HG03139 (cell line): ENCODE measurements at regions not wholly inside any gene's neighbourhood (a gene's known extent, or its start where the extent isn't known, plus 50 kb on each side); places are given as distances from the start of the nearest gene placed in this dataset.
"Not testable (repeated sequence)": the region's sequence is repeated elsewhere in the genome, so short reads cannot be mapped to it uniquely, and the experiment has no call there.

ENCODE experiments used
- ATAC-seq: cut with Tn5 transposase; IDR thresholded peaks from one replicate; pipeline ENCODE4 v1.9.1; 2021; ENCODE audit not compliant: unreplicated experiment

DNA sequence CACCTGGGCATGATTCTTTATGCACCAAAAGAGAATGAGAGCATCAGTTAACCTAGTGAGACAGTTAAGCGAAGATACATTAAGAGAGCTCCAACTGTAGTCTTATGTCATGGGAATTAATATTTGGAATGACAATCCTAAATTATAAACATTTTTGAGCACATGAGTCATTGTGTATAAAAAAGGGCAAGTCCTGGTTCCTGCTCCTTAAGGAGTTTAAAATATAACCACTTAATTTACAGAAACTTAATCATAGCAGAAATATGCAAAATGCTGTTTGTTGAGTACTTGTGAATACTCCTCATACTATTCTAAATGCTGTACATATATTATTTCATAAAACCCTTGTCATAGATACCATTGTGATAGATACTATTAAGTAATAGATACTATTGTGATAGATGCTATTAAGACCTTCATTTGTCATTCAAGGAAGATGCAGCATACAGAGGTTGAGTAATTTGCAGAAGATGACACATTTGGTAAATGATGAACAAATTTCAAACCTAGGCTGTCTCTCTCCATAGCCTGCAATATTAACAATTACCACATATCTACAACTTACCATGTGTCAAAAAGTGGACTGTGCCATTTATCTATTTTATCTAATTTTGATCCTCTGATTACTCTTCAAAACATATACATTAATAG, 301.0 kb downstream of the TBC1D4 start:
- no peak for ATAC-seq

DNA sequence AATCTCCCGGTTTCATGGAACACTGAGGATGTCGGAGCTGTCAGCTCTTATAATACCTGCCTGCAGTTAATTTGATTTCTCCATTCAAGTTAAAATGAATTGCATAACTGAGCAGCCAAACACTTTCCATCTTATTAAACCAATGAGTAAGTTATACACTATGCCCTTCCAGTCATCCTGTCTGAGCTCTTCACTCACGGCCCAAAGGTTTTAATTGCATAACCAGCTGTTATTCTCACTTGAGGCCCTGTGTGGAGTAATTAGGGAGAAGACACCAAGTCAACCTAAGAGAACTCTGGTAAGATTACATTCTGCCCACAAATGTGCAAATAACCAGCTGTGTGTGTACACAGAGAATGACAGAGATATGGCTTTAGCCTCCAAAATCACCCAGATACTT, 303.5 kb downstream of the TBC1D4 start:
- ATAC-seq, result no peak

DNA sequence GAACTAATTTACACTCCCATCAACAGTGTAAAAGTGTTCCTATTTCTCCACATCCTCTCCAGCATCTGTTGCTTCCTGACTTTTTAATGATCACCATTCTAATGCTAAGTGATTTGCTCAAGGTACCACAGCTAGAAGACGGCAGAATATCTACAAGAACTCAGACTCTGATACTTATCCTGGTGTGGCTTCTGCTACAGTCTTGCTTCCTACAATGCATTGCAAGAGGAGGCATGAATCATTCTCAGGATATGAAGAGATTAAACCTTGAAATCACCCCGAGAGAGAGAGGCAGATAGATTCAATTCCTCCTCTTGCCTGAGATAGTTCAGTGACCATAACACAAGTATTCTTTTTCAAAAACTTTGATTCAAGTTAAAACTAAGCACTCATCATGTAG, 306.4 kb downstream of the TBC1D4 start:
- no peak for ATAC-seq

DNA sequence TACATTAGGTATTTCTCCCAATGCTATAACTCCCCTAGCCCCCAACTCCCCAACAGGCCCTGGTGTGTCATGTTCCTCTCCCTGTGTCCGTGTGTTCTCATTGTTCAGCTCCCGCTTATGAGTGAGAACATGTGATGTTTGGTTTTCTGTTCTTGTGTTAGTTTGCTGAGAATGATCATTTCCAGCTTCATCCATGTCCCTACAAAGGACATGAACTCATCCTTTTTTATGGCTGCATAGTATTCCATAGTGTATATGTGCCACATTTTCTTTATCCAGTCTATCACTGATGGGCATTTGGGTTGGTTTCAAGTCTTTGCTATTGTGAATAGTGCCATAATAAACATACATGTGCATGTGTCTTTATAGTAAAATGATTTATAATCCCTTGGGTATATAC, 306.9 kb downstream of the TBC1D4 start:
- not testable (repeated sequence) for ATAC-seq

DNA sequence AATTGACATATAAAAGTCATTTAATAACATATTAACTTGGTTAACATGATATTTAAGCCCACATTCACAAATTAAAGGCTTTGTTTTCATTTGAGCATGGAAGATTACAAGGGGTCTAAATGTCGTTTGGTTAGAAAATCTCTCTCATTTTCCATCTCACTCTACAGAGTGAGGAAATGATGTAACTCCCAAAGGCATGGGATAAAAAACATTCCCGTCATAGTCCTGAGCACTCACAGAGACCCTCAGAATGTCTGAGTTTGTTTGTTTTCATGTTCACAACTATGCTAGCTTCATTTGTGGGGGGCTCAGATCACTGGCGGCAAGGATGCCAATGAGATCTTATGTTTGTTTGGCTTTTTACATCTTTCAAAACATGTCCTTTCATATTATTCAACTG, 307.5 kb downstream of the TBC1D4 start:
- no peak for ATAC-seq

DNA sequence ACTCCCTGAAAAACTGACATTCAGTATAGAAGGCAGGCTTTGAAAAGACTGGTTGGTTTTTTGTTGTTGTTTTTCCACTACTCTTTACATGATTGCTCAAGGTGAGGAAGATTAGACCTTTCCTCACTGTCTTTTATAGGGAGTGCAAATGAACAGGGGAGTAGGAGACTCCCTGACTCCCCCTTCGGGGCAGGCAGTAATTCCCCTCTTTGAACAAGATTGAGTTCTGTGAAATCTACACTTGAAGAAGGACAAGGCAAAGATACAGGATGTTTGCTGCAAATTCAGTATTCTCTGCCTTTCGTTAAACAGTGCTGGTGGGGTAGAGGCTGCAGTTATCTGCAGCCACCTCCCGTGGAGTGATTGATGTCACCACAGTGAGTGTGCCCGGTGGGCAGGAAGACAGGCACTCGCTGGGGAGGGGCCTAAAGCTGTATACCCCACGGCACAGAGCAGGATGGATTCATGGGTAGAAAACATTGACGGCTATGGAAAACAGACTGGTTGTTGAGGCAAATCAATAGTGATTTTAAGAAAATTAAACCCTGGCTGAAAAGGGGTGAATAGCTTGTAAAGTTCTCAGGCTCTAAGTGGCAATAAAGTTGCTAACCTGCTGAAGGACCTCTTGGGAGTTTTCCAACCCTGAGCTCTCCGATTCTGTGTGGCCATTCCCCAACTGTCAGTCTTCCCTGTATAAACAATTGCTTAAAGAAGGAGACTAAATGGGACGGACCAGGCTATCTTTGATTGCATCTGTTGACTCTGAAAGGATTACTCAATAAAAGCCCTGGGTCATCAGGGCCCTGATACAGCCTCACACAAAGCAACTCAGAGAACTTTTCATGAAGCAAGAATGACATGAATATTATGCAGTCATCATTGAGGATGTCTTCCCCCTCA, 308.3 kb downstream of the TBC1D4 start:
- no peak for ATAC-seq

DNA sequence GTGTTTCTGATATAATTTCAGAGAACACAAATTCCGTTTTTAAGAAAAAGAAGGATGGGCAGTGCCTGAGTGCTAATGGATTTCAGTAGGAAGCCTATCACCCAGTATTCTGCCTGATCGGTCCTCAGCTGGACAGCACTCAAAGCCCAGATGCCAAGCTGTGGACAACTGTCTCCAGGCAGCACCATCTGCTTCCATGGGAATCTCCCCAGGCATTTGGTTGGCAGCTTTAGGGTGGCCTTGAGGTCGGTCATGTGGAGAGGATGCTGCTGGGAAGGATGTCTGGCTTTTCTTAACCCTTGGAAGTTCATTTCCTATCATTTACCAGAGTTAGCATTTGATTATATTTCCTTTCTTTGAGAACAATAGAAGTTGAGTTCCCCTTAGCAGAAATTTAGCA, 311.7 kb downstream of the TBC1D4 start:
- ATAC-seq, result no peak

DNA sequence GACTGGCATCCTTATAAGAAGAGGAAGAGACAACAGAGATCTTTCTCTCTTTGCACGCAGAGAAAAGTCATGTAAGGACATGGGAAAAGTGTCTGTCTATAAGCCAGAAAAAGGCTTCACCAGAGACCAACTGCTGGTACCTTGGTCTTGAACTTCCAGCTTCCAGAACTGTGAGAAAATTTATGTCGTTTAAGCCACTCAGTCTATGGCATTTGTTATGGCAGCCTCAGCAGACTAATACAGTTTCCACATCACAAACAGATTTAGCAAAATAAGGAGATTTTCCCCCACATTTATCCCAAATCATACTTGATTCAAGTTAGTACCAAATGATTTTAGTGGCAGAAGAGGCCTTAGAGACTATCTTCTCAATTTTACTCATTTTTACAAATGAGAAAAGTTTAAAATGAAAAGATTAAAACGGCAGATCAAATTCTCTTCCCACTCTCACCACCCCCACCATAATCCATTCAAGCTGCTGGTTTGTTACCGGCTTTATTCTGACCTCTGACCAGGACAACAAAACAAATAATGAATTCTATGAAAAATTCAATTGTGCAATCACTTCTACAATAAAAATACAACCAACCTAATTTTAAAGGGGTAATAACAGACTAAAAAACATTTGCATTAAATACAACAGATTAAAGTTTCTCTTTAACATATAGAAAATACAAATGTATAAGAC, 316.3 kb downstream of the TBC1D4 start:
- no peak for ATAC-seq

DNA sequence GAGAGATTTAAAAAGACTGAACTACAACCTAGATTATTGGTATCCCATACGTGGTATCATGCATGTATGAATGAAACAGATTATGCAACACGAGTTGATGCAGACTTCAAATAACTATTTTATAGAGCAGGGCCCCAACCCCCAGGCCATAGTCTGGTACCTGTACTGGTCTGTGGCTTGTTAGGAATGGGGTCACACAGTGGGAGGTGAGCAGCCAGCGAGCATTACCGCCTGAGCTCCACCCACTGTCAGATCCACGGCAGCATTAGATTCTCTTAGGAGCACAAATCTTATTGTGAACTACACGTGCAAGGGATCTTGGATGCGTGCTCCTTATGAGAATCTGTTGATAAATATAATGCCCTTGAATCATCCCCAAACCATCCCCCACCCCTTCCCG, 320.2 kb downstream of the TBC1D4 start:
- ATAC-seq, result no peak

DNA sequence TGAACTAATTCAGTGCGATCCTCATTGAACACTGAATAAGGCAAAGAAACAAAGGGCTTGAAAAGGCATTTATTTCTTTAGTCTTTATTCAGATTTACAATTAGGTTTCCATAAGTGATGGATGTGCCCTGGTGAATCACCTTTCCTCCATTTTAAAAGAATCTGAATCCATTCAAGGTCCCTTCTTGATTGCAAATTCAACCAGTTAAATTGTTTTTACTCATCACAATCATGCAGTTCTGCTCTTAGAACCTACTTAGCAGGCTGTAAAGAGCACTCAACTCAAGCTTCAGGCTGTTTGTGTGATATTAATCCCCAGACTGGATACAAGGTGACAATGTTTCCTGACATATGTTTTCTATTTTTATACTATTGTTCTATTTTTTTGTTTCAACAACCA, 321.0 kb downstream of the TBC1D4 start:
- ATAC-seq, result no peak

DNA sequence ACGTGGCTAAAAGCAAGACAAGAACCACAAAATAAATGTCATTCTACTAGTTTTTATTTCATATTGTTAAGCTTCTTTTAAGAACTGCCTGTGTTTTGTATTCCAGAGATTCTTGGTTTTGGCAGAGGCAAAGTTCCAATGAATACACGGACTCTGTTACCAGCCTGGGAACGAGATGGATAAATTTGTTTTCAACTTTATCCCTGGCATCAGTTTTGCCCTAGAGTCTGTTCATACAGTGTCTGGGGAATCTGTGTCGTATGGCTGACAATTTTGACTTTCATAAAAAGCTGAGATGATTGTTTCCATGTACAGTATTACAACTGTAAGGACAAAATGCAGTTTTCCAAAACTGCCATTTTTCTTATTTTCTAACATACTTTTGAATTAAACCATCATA, 327.6 kb downstream of the TBC1D4 start:
- no peak for ATAC-seq

DNA sequence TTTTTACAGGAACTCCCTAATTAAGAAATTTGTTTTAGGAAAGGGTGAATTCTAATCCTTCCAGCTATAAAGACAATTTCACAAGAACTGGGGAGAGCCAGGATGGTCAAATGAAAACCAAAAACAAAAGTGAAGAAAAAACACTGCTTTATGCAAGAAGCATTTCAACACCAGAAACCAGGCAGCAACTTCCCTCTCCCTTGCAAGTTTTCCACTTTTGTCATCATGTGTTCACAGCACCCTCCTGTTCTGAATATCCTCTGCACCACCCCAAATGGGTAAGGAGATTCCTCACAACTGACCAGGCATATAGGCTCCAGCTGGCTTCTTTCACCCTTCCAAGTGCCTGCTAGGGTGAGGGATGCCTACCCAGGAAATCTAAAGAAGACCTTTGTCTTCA, 328.1 kb downstream of the TBC1D4 start:
- ATAC-seq, result no peak

DNA sequence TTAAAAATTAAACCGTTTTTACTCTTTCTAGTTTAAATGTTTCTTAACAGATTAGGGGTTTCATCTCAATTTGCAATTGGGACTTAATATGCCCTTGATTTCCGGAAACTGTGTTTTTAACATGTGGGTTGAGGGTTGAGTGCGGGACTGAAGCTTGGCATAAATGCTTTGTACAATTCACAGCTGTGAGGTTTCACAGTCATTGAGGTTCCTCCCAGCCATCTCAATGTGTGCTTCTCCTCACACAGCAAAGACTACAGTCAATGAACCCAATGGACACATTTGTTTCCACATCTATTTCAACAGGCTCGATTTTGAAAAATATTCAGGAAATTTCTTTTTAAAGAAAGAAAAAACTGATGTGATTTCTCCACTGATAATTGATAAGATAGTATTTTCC, 328.6 kb downstream of the TBC1D4 start:
- no peak for ATAC-seq

DNA sequence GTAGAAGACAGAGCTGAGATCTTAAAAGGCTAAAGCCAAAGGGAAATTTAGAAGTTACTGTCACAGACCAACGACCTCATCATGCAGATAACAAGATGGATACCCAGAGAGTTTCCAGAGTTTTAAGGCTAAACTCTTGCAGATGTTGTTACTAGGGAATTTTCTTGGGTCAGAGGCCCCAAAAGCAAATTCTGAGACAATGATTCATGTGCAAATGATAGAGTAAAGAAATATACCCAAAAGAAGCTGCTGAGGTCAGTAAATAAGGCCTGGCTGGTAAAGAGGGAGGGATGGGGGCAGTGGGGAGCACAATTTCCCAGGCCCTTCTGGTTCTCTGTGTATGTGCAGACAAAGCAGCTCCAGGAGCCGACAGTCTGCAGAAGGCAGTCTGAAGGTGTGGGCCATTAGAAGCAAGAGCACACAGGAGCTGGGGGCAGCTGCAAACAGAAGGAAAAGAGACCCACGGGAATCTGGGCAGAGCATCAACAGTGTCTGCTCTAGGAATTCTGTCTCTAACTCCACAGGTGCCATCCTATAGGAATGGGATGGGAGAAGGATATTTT, 330.8 kb downstream of the TBC1D4 start:
- ATAC-seq, result no peak

DNA sequence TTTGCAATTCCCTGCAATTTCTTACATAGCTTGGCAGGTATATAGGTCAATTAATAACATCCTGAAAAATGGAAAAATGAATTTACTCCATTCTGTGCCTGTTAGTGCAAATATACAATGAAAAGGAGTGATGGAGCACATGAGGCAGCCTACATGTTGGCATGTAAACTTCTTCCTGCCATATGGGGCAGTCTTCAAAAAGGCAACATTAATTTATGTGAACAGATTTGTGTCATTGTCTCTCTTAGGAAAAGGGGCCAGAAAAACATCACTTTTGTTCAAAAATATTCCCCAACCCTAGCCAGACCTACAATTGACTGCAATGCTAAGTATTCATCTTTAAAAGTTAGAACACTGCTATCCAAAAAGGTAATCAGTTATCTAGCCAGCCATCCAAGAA, 332.2 kb downstream of the TBC1D4 start:
- ATAC-seq, result no peak

DNA sequence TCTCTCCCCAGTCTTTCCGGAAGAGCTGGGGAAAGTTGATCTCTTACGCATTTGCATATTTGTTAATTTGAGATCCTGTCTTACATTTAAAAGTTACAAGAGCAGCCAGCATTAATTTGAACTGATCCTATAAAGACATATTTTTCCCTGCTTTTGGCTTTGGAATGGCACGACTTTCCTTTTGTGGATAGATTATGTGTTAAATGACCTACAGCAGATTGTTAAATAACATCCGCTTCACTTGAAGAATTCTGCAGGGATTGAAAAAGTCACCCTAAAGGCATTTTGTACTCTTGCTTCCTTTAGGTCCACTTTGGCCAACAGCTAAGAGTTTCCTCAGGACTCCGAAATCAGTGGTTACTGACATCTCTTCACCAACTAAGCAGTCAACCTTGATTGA, 334.0 kb downstream of the TBC1D4 start:
- ATAC-seq, result no peak

DNA sequence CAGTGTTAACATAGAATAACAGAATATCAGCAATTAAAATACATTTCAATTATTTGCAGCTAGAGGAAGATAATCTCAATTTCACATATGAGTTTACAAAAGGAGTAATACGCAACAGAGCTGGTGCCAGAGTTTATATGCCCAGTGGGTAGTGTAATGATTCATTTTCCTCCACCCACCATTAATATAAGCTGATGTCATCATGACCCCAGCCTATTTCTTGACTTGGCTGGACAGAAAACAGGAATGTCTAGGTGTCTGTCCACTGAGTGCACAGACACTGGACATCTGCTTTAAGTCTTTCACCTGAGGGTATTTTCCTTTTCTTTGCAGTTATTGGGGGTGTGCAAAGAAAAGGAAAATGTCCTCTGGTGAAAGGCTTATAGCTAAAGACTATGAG, 335.5 kb downstream of the TBC1D4 start:
- no peak for ATAC-seq

DNA sequence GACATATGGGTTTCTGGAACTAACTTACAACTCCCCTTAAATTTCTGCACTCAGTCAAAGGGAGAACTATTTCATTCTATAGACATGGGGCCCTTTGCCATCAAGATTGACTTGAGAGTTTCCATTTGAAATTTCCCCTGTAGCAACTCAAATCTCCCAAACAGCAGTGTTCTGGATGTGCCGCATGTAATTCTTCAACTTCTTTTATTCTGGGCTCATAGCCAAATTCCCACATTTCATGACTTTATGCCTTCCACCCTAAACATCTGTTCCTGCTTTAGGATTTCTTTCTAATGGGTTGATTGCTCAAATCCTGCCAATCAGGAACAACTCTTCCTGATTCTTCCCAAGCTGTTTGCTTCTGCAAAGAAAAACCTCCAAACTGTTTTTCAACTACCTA, 336.0 kb downstream of the TBC1D4 start:
- no peak for ATAC-seq

DNA sequence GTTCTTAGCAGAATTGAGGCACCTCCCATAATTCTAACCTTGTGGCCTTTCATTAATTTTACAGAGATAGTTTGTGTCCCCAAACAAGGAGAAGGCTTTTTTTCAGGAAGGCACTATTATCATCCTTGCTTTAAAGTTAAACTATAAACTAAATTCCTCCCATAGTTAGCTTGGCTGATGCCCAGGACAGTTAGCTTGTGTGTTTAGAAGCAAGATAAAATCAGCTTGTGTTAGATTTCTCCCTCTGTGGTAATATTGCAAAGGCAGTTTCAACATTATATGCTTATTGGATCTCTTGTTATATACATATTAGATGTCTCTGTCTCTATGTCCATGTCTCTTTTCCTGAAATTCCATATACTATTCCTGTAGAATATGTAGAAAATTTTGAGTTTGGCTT, 342.7 kb downstream of the TBC1D4 start:
- no peak for ATAC-seq

DNA sequence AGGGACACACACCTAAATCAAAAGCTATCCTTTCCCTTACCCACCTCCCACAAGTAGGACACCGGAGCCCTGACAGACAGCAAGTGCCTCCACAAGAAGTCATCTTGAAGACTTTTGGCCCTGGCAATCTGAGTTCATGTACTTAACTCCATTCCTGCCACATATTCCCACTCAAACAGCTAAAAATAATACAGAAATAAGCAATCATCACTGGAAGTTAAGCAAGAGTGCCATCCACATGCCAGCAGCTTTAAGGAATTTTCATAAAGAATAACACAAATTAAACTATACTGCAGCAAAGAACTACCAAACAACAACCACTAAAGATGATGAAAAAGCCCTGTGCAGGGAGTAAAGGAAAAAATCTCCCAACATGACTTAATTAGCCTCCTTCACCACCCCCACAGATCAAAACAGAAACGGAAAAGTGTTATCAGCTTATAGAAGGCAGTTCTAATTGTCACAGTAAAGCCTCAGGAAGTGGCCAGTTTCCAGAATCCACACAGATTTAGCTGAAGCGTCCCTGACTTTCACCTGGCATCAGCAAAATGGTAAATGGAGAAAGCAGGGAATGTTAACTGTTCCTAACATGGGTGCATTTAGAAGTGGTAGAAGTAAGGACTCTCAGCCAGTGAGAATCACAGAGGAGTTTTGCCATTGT, 343.9 kb downstream of the TBC1D4 start:
- ATAC-seq, result no peak

DNA sequence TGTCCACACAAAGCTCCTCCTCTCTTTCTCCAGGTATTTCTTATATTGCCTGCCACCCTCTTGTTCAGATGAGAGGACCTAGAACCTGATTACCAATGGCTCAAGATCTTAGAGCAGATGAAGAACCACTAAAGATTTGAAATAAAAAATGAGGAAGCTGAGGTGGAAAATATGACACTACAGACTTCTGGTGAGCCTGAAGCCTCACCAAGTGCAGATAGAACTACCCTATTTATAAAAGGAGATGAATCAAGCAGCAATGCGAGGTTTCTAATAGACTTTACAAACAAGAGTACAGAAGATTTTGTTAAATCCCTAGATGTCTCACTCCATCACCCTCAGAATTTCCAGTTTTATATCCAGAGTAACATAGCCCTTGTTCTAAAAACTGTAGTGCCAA, 345.8 kb downstream of the TBC1D4 start:
- ATAC-seq, result no peak
